ENCODE measurements at regions not wholly inside any gene's neighbourhood (a gene's known extent, or its start where the extent isn't known, plus 50 kb on each side); places are given as distances from the start of the nearest gene placed in this dataset.

DNA sequence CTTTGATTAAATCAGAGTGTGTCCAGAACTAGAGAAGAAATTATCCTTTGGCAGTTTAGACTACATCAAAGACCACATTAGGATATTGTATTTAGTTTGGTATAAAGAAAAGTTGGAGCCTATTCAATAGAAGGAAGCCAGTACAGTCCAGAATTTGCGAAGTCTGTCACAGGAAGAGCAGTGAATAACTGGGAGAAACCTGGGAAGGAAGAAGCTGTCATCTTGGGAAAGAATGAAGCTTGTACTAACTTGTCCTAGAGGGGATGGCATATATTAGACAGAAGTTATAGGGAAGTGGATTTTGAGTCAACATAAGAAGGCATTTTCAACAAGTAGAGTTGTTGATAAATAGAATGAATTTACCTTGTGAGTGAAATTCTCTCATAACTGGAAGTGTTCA is 386.7 kb downstream of the LRIG3 start:
- no peak for TF ChIP-seq POLR2A (IDR thresholded peaks at IDR 0.05; ENCODE audit: low read length)
- TF ChIP-seq GATA1 (IDR thresholded peaks at IDR 0.05; ENCODE audit: low read depth, low read length) = no peak
- DNase-seq = no peak

GRCh38 chr12:58537278-58537677 is 383.0 kb downstream of the LRIG3 start:
- TF ChIP-seq GATA1 (IDR thresholded peaks at IDR 0.05; ENCODE audit: low read depth, low read length) (no peak), POLR2A (IDR thresholded peaks at IDR 0.05; ENCODE audit: low read length) (no peak)
- no peak for DNase-seq

- DNase-seq = no peak
- no peak for TF ChIP-seq POLR2A (IDR thresholded peaks at IDR 0.05; ENCODE audit: low read length)
- no peak for TF ChIP-seq GATA1 (IDR thresholded peaks at IDR 0.05; ENCODE audit: low read depth, low read length)
These were observed 381.0 kb downstream of the LRIG3 start for GRCh38 chr12:58539295-58539694.

- TF ChIP-seq POLR2A (IDR thresholded peaks at IDR 0.05; ENCODE audit: low read length) = no peak
- TF ChIP-seq GATA1 (IDR thresholded peaks at IDR 0.05; ENCODE audit: low read depth, low read length) = no peak
- peak; percentile 38 to 47 for DNase-seq
These were observed 379.6 kb downstream of the LRIG3 start for GRCh38 chr12:58540480-58541299.

DNA sequence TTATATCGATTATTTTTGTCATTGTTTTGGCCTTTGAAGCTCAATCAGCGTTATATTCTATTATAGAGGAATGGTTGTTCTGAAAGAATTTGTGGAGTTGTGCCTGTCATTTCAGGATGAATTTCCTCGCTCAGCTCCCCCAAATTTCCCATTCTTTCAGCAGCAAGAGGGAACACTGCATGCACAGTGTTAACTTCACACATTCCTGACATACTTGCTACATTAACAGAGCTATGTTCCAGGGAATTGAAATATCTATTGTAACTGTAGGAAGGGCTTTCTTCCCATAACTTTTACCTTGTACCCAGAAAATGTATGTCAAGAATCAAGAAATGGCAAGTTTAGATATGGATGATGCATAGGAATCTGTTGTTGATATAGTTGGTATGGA is 379.0 kb downstream of the LRIG3 start:
- TF ChIP-seq GATA1 (IDR thresholded peaks at IDR 0.05; ENCODE audit: low read depth, low read length) (no peak), POLR2A (IDR thresholded peaks at IDR 0.05; ENCODE audit: low read length) (no peak)
- DNase-seq = no peak

DNA sequence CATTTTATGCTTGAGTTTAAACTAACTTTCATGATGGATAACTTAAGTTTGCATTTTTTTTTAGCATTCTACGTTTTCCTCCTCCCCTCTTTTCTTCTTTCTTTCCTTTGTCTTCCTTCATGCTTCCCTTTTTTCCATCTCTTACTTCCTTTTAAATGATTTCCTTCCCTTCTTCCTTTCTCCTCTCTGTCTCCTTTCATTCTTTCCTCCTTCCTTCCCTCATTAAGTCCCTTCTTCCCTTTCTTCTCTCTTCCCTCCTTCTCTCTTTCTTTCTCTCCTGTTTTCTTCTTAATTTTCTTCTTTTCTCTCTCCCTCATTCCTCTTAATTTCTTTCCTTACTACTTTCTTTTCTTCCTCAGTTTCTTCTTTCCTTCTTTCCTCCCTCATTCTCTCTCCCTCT is 376.0 kb downstream of the LRIG3 start:
- no peak for DNase-seq
- TF ChIP-seq GATA1 (IDR thresholded peaks at IDR 0.05; ENCODE audit: low read depth, low read length) (no peak), POLR2A (IDR thresholded peaks at IDR 0.05; ENCODE audit: low read length) (no peak)

DNA sequence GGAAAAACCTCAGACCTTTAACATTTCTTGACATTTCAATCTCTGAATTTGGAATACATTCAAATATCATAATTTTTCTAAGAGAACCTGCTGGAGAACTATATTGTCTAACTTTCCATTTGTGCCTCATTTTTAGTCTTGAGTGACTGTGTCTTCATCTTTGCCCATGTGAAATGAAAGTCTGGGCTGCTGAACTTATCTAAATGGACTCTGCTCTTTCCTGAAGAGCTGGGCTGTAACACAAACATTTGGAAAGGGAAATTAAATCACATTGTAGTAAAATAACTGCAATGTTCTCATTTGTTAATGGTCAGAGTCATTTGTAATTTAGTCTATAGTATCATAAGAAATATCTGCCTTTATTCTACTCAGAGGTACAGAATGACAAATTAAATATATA is 373.1 kb downstream of the LRIG3 start:
- no peak for DNase-seq
- TF ChIP-seq GATA1 (IDR thresholded peaks at IDR 0.05; ENCODE audit: low read depth, low read length) (no peak), POLR2A (IDR thresholded peaks at IDR 0.05; ENCODE audit: low read length) (no peak)

DNA sequence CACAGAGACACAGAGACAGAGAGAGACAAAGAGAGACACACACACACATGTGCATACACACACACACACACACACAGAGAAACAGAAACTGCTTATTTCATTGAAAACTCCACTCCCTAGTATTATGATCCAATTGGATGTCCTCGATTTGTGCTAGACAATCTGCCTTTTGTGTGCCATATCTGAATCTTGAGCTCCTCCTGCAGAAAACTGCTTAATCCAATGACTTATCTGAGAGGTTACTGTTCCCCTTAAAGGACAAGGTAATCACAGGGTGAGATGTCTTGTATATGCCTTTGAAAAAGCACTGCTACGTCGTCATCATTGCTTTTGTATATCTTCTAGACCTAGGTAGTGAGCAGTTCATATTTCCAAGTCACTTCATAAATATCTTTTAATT is 371.5 kb downstream of the LRIG3 start:
- DNase-seq = no peak
- TF ChIP-seq POLR2A (IDR thresholded peaks at IDR 0.05; ENCODE audit: low read length) (no peak), GATA1 (IDR thresholded peaks at IDR 0.05; ENCODE audit: low read depth, low read length) (no peak)

DNA sequence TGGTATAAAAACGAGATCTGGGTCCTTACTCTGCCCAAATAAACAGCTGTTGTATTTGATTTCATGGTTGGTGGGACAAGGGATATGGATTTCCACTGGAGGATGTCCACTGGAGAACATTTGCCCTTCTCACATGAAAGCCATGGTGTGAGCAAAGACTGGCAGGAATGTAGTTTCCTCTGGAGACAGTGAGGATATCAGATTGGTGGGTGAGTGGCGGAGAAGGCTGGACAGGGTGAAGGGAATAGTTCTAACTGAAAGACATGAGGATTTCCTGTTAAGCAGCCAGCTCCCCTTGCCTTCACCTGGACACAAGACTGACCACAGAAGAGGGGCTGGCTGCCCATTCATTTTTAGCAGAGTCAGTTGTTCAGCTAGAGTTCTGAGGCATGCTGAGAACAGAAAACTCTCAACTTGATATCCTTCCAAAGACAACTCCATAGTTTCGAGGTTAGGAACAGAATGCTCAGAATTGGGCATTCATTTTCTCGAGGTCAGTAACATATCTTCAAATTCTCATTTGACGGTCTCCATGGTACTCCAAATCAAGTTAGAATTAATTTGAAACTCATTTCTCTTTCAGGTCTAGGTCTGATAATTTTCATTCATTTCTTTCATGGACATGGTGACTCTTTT is 365.7 kb downstream of the LRIG3 start:
- TF ChIP-seq GATA1 (IDR thresholded peaks at IDR 0.05; ENCODE audit: low read depth, low read length) = no peak
- no peak for TF ChIP-seq POLR2A (IDR thresholded peaks at IDR 0.05; ENCODE audit: low read length)
- no peak for DNase-seq

DNA sequence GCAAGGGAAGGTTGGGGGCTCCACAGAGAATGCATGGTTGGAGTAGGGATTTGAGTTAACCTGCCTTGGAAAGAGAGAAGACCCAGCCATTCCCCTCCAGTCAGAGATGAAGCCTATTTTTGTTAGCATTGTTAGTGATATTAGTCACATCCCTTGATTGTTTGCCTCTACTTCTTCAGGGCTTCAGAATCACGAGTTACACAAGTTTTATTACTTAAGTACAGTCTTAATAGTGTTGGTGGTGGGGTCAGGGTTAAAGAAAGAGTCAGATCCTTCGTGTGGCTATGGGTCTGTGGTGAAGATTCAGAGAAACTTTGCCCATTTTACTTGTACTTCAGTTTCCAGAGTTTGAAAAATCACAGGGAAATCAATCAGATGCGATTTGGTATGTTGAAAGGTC is 363.1 kb downstream of the LRIG3 start:
- TF ChIP-seq POLR2A (IDR thresholded peaks at IDR 0.05; ENCODE audit: low read length) (no peak), GATA1 (IDR thresholded peaks at IDR 0.05; ENCODE audit: low read depth, low read length) (no peak)
- no peak for DNase-seq

DNA sequence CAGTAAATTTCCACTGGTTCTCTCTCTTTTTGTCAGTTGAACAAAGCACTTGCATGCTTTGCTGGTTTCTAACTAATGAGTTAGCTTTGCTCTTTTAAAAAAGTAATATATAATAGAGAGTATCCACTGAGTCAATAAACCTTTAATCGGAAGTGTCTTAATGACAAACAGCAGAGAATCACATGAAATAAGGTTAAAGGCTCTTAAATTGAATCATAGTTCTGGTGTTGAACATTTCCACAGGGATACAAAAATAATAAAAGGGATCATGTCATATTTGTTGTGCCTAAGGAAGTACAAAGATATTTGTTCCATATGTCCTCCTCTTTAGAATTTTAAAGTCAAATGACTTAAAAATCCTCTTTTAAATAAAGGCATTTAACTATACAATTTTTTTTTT is 362.6 kb downstream of the LRIG3 start:
- no peak for DNase-seq
- TF ChIP-seq GATA1 (IDR thresholded peaks at IDR 0.05; ENCODE audit: low read depth, low read length) (no peak), POLR2A (IDR thresholded peaks at IDR 0.05; ENCODE audit: low read length) (no peak)

GRCh38 chr12:58563621-58564020 is 356.7 kb downstream of the LRIG3 start:
- no peak for DNase-seq
- no peak for TF ChIP-seq GATA1 (IDR thresholded peaks at IDR 0.05; ENCODE audit: low read depth, low read length)
- TF ChIP-seq POLR2A (IDR thresholded peaks at IDR 0.05; ENCODE audit: low read length) = no peak

GRCh38 chr12:58564721-58565120 is 355.6 kb downstream of the LRIG3 start:
- no peak for TF ChIP-seq POLR2A (IDR thresholded peaks at IDR 0.05; ENCODE audit: low read length)
- TF ChIP-seq GATA1 (IDR thresholded peaks at IDR 0.05; ENCODE audit: low read depth, low read length) = no peak
- DNase-seq = no peak

GRCh38 chr12:58566599-58566998 is 353.7 kb downstream of the LRIG3 start:
- no peak for DNase-seq
- TF ChIP-seq GATA1 (IDR thresholded peaks at IDR 0.05; ENCODE audit: low read depth, low read length) = no peak
- no peak for TF ChIP-seq POLR2A (IDR thresholded peaks at IDR 0.05; ENCODE audit: low read length)

- no peak for DNase-seq
- TF ChIP-seq POLR2A (IDR thresholded peaks at IDR 0.05; ENCODE audit: low read length) = no peak
- no peak for TF ChIP-seq GATA1 (IDR thresholded peaks at IDR 0.05; ENCODE audit: low read depth, low read length)
These were observed 353.1 kb downstream of the LRIG3 start for GRCh38 chr12:58567189-58567588.

Measured in erythroblast (primary cell).